Spleen (tissue), 11 donors: ENCODE measurements at regions not wholly inside any gene's neighbourhood (a gene's known extent, or its start where the extent isn't known, plus 50 kb on each side); places are given as distances from the start of the nearest gene placed in this dataset.

ENCODE experiments used
- DNase-seq: peaks from one replicate; pipeline ENCODE4 v3.0.0-alpha.2; 2020
- H3K27ac ChIP-seq, 8 donors: fragments of 200-600 bp; sonication (generic) in 7 of 8; 1 replicate in 4 of 8; 2 replicates in 4 of 8; pipeline versions ENCODE4 v1.5.0 to v1.8.0; 2016 to 2021; ENCODE audit warnings: inconsistent platforms in 4 of 8, mild to moderate bottlenecking in 4 of 8, moderate library complexity in 1 of 8
- H3K27me3 ChIP-seq, 7 donors: fragments of 200-600 bp; sonication (generic) in 6 of 7; replicated peaks in 1 of 7; 1 replicate in 4 of 7; 2 replicates in 3 of 7; pipeline versions ENCODE4 v1.5.0 to v1.8.0; 2016 to 2021; ENCODE audit warnings: inconsistent platforms in 3 of 7, mild to moderate bottlenecking in 1 of 7
- H3K36me3 ChIP-seq, 6 donors: fragments of 200-600 bp; sonication (generic) in 5 of 6; 1 replicate in 4 of 6; 2 replicates in 2 of 6; pipeline versions ENCODE4 v1.5.0 to v1.8.0; 2016 to 2021; ENCODE audit warnings: inconsistent platforms in 2 of 6
- H3K4me1 ChIP-seq, 6 donors: fragments of 200-600 bp; sonication (generic) in 5 of 6; 1 replicate in 3 of 6; 2 replicates in 3 of 6; pipeline versions ENCODE4 v1.5.0 to v1.8.0; 2016 to 2021; ENCODE audit warnings: inconsistent platforms in 3 of 6
- H3K4me3 ChIP-seq, 8 donors: fragments of 200-600 bp; sonication (generic) in 7 of 8; 1 replicate in 4 of 8; 2 replicates in 4 of 8; pipeline versions ENCODE4 v1.5.0 to v1.8.0; 2016 to 2021; ENCODE audit warnings: inconsistent platforms in 4 of 8, mild to moderate bottlenecking in 4 of 8, moderate library complexity in 2 of 8
- H3K9me3 ChIP-seq, 8 donors: fragments of 200-600 bp; sonication (generic) in 7 of 8; 1 replicate in 4 of 8; 2 replicates in 4 of 8; pipeline versions ENCODE4 v1.5.0 to v1.8.0; 2016 to 2021; ENCODE audit warnings: inconsistent platforms in 4 of 8
- CTCF ChIP-seq, 11 experiments: fragments of 200-600 bp in 7 of 11; fragments of 450-650 bp in 4 of 11; sonication (generic) in 4 of 11; IDR thresholded peaks in 8 of 11; conservative IDR thresholded peaks in 3 of 11; 1 replicate in 7 of 11; 2 replicates in 4 of 11; pipeline versions ENCODE4 v1.4.0 to v1.8.0; 2016 to 2021; ENCODE audit warnings: antibody characterized with exemption in 11 of 11, inconsistent platforms in 4 of 11, mild to moderate bottlenecking in 1 of 11
- POLR2A ChIP-seq, 3 donors: fragments of 450-650 bp; IDR thresholded peaks; one replicate each; pipeline ENCODE4 v1.5.1; 2017; ENCODE audit warnings: antibody characterized with exemption in 3 of 3, mild to moderate bottlenecking in 1 of 3
- POLR2AphosphoS5 ChIP-seq, 3 donors: sonication (generic); formaldehyde crosslinking; IDR thresholded peaks; one replicate each; pipeline ENCODE4 v1.5.1; 2017; ENCODE audit warnings: antibody characterized with exemption in 3 of 3
- WGBS, 5 donors: extraction: QIAGEN DNeasy Blood & Tissue Kit in 3 of 5; methylation state at CpG; one replicate each; pipeline versions ENCODE4 v1.1.5 to v1.1.7; 2013 to 2018; 5-methylcytosine and 5-hydroxymethylcytosine counted together
- intact Hi-C: fragments of 100-400 bp; cut with DNase I; formaldehyde crosslinking; loops from one replicate; pipeline ENCODE4 v1.15.0; 2023; ENCODE audit warnings: low total_unique reads
- donor health status: healthy with polysubstance abuse.
- donor health status: DM: no; HTN: no; CAD: no; lungs with moderate emphysema.
- donor health status: DM: no; HTN: no; CAD: no.
- donor health status: Bipolar disorder and iron deficiency.
- donor health status: healthy.
- donor health status: DM: no; HTN: no; CAD: no.
- donor health status: DM: yes; HTN: yes; CAD: no.

- WGBS, 5 donors = 67 to 87% (median 82%) methylated on average over 1 of the region's 1 CpG
- Histone ChIP-seq H3K27me3 (no peaks in the 10 kb centered on the region), H3K4me3 (no peak overlapping the region), H3K27ac (no peak overlapping the region), H3K9me3 (peaks cover 0 to 5% (median 0%) of the 10 kb centered on the region in 8 donors), H3K4me1 (no peaks in the 10 kb centered on the region), H3K36me3 (no peaks in the 10 kb centered on the region)
- TF ChIP-seq POLR2AphosphoS5 (IDR thresholded peaks at IDR 0.05) = no peak
- no peak for TF ChIP-seq POLR2A (IDR thresholded peaks at IDR 0.05)
- no peak for TF ChIP-seq CTCF (IDR thresholded peaks at IDR 0.05 in 8 of 11, conservative IDR thresholded peaks at IDR 0.05 in 3 of 11)
- DNase-seq = no peak
- intact Hi-C loops = no loop called here
Observed at GRCh38 chr5:126184474-126184873, 238.7 kb upstream of the GRAMD2B start.

DNA sequence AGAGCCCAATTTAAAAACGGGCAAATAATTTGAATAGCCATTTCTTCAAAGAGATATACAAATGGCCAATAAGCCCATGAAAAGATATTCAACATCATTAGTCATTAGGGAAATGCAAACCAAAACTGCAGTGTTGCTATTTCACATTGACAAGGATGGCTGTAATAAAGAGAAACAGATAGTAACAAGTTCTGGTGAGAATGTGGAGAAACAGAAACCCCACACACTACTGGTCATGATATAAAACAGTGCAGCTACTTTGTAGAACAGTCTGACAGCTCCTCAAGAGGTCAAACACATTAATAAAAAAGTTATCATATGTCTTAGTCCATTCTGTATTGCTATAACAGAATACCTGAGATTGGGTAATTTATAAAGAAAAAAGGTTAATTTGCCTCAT is 237.0 kb upstream of the GRAMD2B start:
- H3K27me3 ChIP-seq = no peaks in the 10 kb centered on the region
- H3K4me1 ChIP-seq = no peaks in the 10 kb centered on the region
- H3K4me3 ChIP-seq = no peak overlapping the region
- intact Hi-C loops = no loop called here
- no peak overlapping the region for H3K27ac ChIP-seq
- no peaks in the 10 kb centered on the region for H3K36me3 ChIP-seq
- no peak for DNase-seq
- H3K9me3 ChIP-seq = peaks cover 0 to 5% (median 0%) of the 10 kb centered on the region in 8 donors
- TF ChIP-seq POLR2A (IDR thresholded peaks at IDR 0.05) (no peak), CTCF (IDR thresholded peaks at IDR 0.05 in 8 of 11, conservative IDR thresholded peaks at IDR 0.05 in 3 of 11) (no peak), POLR2AphosphoS5 (IDR thresholded peaks at IDR 0.05) (no peak)
- 56 to 84% (median 65%) methylated on average over 1 of the region's 1 CpG for WGBS, 5 donors

DNA sequence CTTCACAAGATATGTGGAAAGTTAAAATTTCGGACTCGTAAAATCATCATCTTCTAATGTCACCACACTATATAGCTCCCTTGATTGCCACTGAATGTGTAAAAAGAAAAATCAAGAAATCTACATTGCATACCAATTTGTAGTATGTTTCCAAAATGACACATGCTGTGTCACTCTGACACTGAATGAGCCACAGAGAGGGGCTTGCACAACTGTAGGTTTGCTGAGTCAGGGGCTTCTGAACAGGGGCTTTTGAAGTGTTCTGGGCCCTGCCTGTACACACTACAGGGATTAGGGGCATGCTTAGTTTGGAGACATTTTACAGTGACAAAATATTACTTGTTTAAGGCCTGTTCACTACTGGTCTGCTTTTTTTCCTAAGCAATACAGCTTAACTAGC is 234.4 kb upstream of the GRAMD2B start:
- DNase-seq = no peak
- Histone ChIP-seq H3K27ac (no peak overlapping the region), H3K36me3 (no peaks in the 10 kb centered on the region), H3K27me3 (no peaks in the 10 kb centered on the region), H3K4me1 (no peaks in the 10 kb centered on the region), H3K4me3 (no peak overlapping the region), H3K9me3 (peaks cover 0 to 5% (median 0%) of the 10 kb centered on the region in 8 donors)
- 83 to 98% (median 93%) methylated on average over 2 of the region's 2 CpGs for WGBS, 5 donors
- TF ChIP-seq POLR2A (IDR thresholded peaks at IDR 0.05) (no peak), CTCF (IDR thresholded peaks at IDR 0.05 in 8 of 11, conservative IDR thresholded peaks at IDR 0.05 in 3 of 11) (no peak), POLR2AphosphoS5 (IDR thresholded peaks at IDR 0.05) (no peak)
- intact Hi-C loops = no loop called here

DNA sequence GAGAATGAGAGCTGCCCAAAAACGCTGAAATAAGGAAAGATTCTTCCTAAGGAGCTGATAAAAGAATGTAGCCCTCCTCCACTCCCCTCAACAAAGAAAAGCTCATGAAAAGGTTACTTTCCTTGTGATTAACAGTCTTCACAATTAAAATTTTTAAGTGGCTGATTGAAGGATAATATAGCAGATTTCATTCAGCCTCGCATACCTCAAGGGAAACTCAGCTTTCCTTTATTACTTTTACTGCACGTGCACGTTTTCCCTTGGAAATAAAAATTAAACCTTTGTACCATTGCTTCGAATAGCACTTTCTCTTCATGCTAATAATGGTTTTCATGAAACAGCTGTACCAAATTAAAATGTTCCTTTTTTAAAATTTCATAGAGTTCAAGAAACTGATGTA is 234.0 kb upstream of the GRAMD2B start:
- Histone ChIP-seq H3K4me1 (no peaks in the 10 kb centered on the region), H3K9me3 (peaks cover 0 to 5% (median 0%) of the 10 kb centered on the region in 8 donors), H3K27ac (no peak overlapping the region), H3K36me3 (no peaks in the 10 kb centered on the region), H3K4me3 (no peak overlapping the region), H3K27me3 (no peaks in the 10 kb centered on the region)
- TF ChIP-seq CTCF (IDR thresholded peaks at IDR 0.05 in 8 of 11, conservative IDR thresholded peaks at IDR 0.05 in 3 of 11) = no peak
- TF ChIP-seq POLR2A (IDR thresholded peaks at IDR 0.05) = no peak
- no peak for TF ChIP-seq POLR2AphosphoS5 (IDR thresholded peaks at IDR 0.05)
- WGBS, 5 donors = 64 to 81% (median 75%) methylated on average over 5 of the region's 5 CpGs
- no peak for DNase-seq
- intact Hi-C loops = no loop called here
